GM06990 (cell line): ENCODE measurements at regions not wholly inside any gene's neighbourhood (a gene's known extent, or its start where the extent isn't known, plus 50 kb on each side); places are given as distances from the start of the nearest gene placed in this dataset.

ENCODE experiments used
- DNase-seq: peaks from one replicate; pipeline ENCODE4 v3.0.0-alpha.2; 2011; ENCODE audit not compliant: insufficient read length; ENCODE audit errors: extremely low read depth
- H3K27me3 ChIP-seq: replicated peaks from 2 replicates; pipeline ENCODE4 v1.6.0; 2011; ENCODE audit warnings: low read length; ENCODE audit not compliant: control insufficient read depth, insufficient read depth
- H3K36me3 ChIP-seq: 2 replicates; pipeline ENCODE4 v1.5.1; 2011; ENCODE audit warnings: low read length; ENCODE audit not compliant: control insufficient read depth, insufficient read depth
- H3K4me3 ChIP-seq: replicated peaks from 2 replicates; pipeline ENCODE4 v1.5.1; 2011; ENCODE audit warnings: low read depth, mild to moderate bottlenecking, control low read depth, low read length
- TF ChIP-seq, protein P1 (sequence below): IDR thresholded peaks from 2 replicates; pipeline ENCODE4 v1.5.1; 2011; ENCODE audit warnings: low read length, control low read depth, mild to moderate bottlenecking, inconsistent platforms; ENCODE audit not compliant: insufficient read depth, poor library complexity, severe bottlenecking

DNA sequence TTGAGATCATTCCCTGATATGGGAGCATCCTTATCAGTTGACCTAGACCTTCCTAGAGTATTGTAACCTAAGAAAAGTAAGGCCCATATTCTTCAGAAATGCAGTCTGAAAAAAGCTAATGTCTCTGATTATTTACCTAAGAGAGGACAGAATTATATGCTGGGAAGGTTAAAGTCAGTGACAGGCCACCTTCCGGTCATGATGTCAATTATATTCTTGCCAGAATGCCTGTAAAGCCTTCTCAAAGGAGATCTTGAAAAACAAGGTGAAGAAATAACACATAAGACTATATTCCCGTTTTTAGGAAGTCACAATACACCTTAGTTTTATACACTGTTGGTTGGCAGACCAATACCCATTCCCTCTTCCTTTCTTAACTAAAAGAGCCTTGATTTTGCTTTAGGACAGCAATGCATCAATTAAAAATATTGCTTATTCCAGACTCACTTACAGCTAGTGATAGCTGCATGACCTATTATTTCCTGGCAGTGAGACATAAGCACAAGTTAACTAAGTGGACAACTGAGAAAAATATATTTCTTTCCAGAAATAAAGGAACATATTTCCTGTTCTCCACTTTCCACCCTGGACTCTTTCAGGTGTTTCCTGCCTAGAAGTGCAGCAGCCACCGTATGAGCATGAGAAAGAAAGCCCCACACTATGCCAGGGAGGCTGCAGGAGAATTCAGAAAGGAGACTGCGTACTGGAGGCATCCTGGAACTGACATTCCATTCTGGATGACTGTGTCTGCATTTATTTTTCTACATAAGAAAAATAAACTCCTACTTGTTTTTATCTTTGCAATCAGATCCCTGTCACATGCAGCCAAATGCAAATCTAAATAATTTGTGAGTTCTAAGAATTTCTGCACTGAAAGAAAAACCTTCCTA lies 332.9 kb upstream of the PTBP2 start:
- Histone ChIP-seq H3K4me3 (no peak overlapping the region), H3K36me3 (no peaks in the 10 kb centered on the region), H3K27me3 (no peaks in the 10 kb centered on the region)
- TF ChIP-seq, protein P1, sequence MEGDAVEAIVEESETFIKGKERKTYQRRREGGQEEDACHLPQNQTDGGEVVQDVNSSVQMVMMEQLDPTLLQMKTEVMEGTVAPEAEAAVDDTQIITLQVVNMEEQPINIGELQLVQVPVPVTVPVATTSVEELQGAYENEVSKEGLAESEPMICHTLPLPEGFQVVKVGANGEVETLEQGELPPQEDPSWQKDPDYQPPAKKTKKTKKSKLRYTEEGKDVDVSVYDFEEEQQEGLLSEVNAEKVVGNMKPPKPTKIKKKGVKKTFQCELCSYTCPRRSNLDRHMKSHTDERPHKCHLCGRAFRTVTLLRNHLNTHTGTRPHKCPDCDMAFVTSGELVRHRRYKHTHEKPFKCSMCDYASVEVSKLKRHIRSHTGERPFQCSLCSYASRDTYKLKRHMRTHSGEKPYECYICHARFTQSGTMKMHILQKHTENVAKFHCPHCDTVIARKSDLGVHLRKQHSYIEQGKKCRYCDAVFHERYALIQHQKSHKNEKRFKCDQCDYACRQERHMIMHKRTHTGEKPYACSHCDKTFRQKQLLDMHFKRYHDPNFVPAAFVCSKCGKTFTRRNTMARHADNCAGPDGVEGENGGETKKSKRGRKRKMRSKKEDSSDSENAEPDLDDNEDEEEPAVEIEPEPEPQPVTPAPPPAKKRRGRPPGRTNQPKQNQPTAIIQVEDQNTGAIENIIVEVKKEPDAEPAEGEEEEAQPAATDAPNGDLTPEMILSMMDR, result no peak
- no peak for DNase-seq

DNA sequence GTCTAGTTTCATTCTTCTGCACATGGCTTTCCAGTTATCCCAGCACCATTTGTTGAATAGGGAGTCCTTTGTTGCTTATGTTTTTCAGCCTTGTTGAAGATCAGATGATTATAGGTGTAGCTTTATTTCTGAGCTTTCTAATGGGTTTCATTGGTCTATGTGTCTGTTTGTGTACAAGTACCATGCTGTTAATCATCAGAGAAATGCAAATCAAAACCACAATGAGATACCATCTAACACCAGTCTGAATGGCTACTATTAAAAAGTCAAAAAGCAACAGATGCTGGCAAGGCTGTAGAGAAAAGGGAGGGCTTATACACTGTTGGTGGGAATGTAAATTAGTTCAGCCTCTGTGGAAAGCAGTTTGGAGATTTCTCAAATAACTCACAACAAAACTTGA lies 321.5 kb upstream of the PTBP2 start:
- TF ChIP-seq, protein P1, result no peak
- DNase-seq, result no peak
- H3K4me3 ChIP-seq, result no peak overlapping the region
- no peaks in the 10 kb centered on the region for H3K36me3 ChIP-seq
- H3K27me3 ChIP-seq, result no peaks in the 10 kb centered on the region

DNA sequence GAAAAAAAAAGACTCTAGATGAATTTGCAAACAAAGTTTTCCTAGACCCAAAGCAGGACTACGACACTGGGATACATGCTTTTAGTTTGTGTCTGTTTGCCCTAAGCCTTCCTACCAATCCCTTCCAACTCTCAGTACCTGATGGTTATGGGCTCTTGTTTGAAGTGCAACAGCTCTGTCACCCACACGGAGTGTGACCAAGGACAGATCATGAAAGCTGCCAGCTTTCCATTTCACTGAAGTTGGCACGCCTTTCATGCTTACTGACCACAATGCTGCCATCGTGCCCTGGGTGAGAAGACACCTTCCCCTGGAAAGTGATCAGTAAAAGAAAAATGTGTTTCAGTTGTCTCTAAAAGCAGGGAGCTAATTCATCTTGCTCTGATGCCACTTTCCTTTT lies 312.5 kb upstream of the PTBP2 start:
- no peaks in the 10 kb centered on the region for H3K36me3 ChIP-seq
- no peak for DNase-seq

DNA sequence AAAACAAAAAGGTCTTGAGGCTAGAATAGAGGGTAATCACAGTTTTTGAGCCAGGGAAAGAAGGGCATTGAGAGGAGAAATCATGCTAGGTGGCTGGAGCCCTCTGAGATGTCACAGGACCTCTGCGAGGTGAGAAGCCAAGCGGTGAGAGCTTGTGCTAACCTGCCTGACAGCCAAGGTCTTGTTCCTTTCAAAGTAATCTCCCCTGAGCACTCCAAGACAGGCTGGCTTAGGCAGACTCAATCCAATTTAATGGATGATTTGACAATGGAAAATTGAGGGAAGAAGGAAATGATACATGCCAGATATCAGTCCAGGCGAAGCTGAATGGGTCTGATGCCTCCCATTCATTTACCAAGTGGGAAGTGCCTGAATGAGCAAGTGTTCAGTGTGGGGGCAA lies 311.9 kb upstream of the PTBP2 start:
- TF ChIP-seq, protein P1, result no peak
- Histone ChIP-seq H3K4me3 (no peak overlapping the region), H3K27me3 (no peaks in the 10 kb centered on the region), H3K36me3 (no peaks in the 10 kb centered on the region)
- DNase-seq, result no peak

More for the DNA sequence above, 312.5 kb upstream of the PTBP2 start:
- H3K4me3 ChIP-seq, result no peak overlapping the region
- H3K27me3 ChIP-seq, result no peaks in the 10 kb centered on the region
- TF ChIP-seq, protein P1, result no peak

DNA sequence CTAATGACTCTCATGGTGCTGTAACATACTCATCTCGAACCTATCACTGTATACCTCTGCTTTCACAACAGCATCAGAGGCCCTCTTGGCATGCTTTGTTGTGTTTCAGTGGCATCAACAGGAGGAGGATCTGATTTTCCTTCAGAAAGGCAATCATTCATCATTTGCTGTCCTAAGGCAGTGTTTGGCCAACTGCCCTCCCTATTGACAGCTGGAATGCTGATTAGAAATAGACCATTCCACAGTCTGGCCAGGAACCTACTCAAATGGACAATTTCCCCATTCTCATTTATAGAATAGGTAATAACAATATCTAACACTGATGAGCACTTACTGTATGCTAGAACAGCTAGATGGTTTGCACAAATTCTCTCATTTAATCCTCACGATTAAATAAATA lies 310.6 kb upstream of the PTBP2 start:
- DNase-seq, result no peak
- Histone ChIP-seq H3K27me3 (no peaks in the 10 kb centered on the region), H3K4me3 (no peak overlapping the region), H3K36me3 (no peaks in the 10 kb centered on the region)
- TF ChIP-seq, protein P1, result no peak
